ENCODE measurements at regions not wholly inside any gene's neighbourhood (a gene's known extent, or its start where the extent isn't known, plus 50 kb on each side); places are given as distances from the start of the nearest gene placed in this dataset.

GRCh38 chr6:122548820-122549219 is 61.4 kb upstream of the PKIB start:
- H3F3A ChIP-seq (ENCODE audit: control insufficient read depth, insufficient read depth), result no peaks in the 10 kb centered on the region
- H3K9me2 ChIP-seq (replicated peaks; ENCODE audit: control insufficient read depth, low read length), result no peaks in the 10 kb centered on the region
- no peaks in the 10 kb centered on the region for H3K9me3 ChIP-seq (ENCODE audit: control insufficient read depth, insufficient read depth, low read length)
- H3K27ac ChIP-seq (ENCODE audit: low read depth, low read length), result no peak overlapping the region
- no peak overlapping the region for H3K4me2 ChIP-seq (ENCODE audit: low read length)
- no peaks in the 10 kb centered on the region for H3K36me3 ChIP-seq (ENCODE audit: control insufficient read depth, low read length)
- TF ChIP-seq EZH2phosphoT487 (IDR thresholded peaks at IDR 0.05; ENCODE audit: borderline replicate concordance, low read length) (no peak), CTCF (IDR thresholded peaks at IDR 0.05; ENCODE audit: low read depth, low read length, poor library complexity, severe bottlenecking) (no peak)
- no peaks in the 10 kb centered on the region for H3K27me3 ChIP-seq (ENCODE audit: control insufficient read depth, low read length)
- H3K4me1 ChIP-seq (ENCODE audit: control insufficient read depth, low read length), result no peaks in the 10 kb centered on the region
- no peaks in the 10 kb centered on the region for H3K79me2 ChIP-seq (ENCODE audit: control insufficient read depth, low read length)
- H3K4me3 ChIP-seq (ENCODE audit: low read length), result no peak overlapping the region
- no peaks in the 10 kb centered on the region for H4K20me1 ChIP-seq (ENCODE audit: control insufficient read depth, insufficient read depth, low read depth, low read length)

DNA sequence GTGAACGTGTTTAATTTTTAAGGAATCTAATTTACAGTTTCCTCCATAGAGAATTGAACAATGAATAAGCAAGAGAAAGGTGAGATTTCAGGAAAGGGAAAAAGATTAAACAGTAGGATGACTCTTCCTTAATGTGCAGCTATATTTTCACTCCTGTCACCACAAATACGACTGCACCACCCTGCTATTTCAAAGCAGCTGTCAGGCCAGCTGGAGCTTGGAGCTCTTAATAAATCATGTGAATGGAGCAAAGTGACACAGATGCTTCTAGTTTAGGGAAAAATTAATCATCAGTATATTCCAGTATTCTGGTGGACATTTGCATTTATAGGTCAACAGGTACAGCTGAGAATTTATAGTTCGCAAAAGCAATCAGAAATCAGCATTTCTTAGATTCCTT is 56.5 kb upstream of the PKIB start:
- H3K9me3 ChIP-seq (ENCODE audit: control insufficient read depth, insufficient read depth, low read length), result no peaks in the 10 kb centered on the region
- H3K79me2 ChIP-seq (ENCODE audit: control insufficient read depth, low read length), result no peaks in the 10 kb centered on the region
- H4K20me1 ChIP-seq (ENCODE audit: control insufficient read depth, insufficient read depth, low read depth, low read length), result no peaks in the 10 kb centered on the region
- no peak overlapping the region for H3K27ac ChIP-seq (ENCODE audit: low read depth, low read length)
- H3K27me3 ChIP-seq (ENCODE audit: control insufficient read depth, low read length), result no peaks in the 10 kb centered on the region
- H3K36me3 ChIP-seq (ENCODE audit: control insufficient read depth, low read length), result no peaks in the 10 kb centered on the region
- H3K4me3 ChIP-seq (ENCODE audit: low read length), result no peak overlapping the region
- no peak for TF ChIP-seq EZH2phosphoT487 (IDR thresholded peaks at IDR 0.05; ENCODE audit: borderline replicate concordance, low read length)
- no peak for TF ChIP-seq CTCF (IDR thresholded peaks at IDR 0.05; ENCODE audit: low read depth, low read length, poor library complexity, severe bottlenecking)
- no peaks in the 10 kb centered on the region for H3F3A ChIP-seq (ENCODE audit: control insufficient read depth, insufficient read depth)
- no peaks in the 10 kb centered on the region for H3K9me2 ChIP-seq (replicated peaks; ENCODE audit: control insufficient read depth, low read length)
- no peak overlapping the region for H3K4me2 ChIP-seq (ENCODE audit: low read length)
- no peaks in the 10 kb centered on the region for H3K4me1 ChIP-seq (ENCODE audit: control insufficient read depth, low read length)

DNA sequence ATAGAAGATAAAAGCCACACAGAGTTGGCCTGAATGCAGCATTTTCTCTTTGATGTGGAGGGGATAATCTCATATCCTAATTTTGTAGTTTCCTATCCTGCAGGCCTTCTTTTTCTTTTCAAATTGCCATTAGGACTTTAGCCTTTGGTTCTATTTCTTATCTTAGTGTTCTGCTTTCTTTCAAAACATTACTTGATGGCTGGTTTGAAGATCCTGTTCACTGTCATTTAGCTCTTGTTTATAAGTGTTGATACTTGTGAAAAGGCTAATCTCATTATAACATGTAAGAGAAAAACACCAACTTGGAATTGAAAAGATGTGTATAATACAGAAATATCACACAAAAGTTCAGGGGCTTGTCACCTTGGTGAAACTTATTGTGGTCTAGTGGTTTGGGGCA is 54.6 kb upstream of the PKIB start:
- Histone ChIP-seq H3K9me2 (replicated peaks; ENCODE audit: control insufficient read depth, low read length) (no peaks in the 10 kb centered on the region), H3K27ac (ENCODE audit: low read depth, low read length) (no peak overlapping the region), H3K27me3 (ENCODE audit: control insufficient read depth, low read length) (no peaks in the 10 kb centered on the region), H3K79me2 (ENCODE audit: control insufficient read depth, low read length) (no peaks in the 10 kb centered on the region), H4K20me1 (ENCODE audit: control insufficient read depth, insufficient read depth, low read depth, low read length) (no peaks in the 10 kb centered on the region), H3K4me3 (ENCODE audit: low read length) (no peak overlapping the region), H3K4me1 (ENCODE audit: control insufficient read depth, low read length) (no peaks in the 10 kb centered on the region), H3K4me2 (ENCODE audit: low read length) (no peak overlapping the region), H3K9me3 (ENCODE audit: control insufficient read depth, insufficient read depth, low read length) (no peaks in the 10 kb centered on the region), H3F3A (ENCODE audit: control insufficient read depth, insufficient read depth) (no peaks in the 10 kb centered on the region), H3K36me3 (ENCODE audit: control insufficient read depth, low read length) (no peaks in the 10 kb centered on the region)
- TF ChIP-seq CTCF (IDR thresholded peaks at IDR 0.05; ENCODE audit: low read depth, low read length, poor library complexity, severe bottlenecking), result no peak
- TF ChIP-seq EZH2phosphoT487 (IDR thresholded peaks at IDR 0.05; ENCODE audit: borderline replicate concordance, low read length), result no peak

DNA sequence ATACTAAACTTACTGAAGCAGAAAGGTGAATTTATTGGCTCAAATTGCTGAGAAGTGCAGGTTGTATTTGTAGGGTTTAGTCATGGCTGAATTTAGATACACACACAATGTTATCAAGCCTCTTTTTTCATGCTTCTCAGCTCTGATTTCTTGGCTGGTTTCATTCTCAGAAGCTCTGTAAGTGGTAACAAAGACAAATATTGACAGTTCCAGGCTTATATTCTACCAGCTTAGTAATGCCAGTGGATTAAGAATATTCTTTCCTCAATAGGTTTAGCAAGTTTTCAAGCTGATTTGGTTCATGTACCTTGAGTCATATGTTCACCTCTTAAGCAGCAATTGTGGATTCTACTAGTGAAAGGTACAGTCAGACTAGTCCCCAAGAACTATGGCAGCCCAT is 52.1 kb upstream of the PKIB start:
- H3K4me3 ChIP-seq (ENCODE audit: low read length), result no peak overlapping the region
- H3K9me2 ChIP-seq (replicated peaks; ENCODE audit: control insufficient read depth, low read length), result no peaks in the 10 kb centered on the region
- TF ChIP-seq CTCF (IDR thresholded peaks at IDR 0.05; ENCODE audit: low read depth, low read length, poor library complexity, severe bottlenecking) (no peak), EZH2phosphoT487 (IDR thresholded peaks at IDR 0.05; ENCODE audit: borderline replicate concordance, low read length) (no peak)
- H3F3A ChIP-seq (ENCODE audit: control insufficient read depth, insufficient read depth), result no peaks in the 10 kb centered on the region
- no peaks in the 10 kb centered on the region for H3K79me2 ChIP-seq (ENCODE audit: control insufficient read depth, low read length)
- H3K36me3 ChIP-seq (ENCODE audit: control insufficient read depth, low read length), result no peaks in the 10 kb centered on the region
- no peaks in the 10 kb centered on the region for H3K9me3 ChIP-seq (ENCODE audit: control insufficient read depth, insufficient read depth, low read length)
- no peak overlapping the region for H3K27ac ChIP-seq (ENCODE audit: low read depth, low read length)
- H3K4me2 ChIP-seq (ENCODE audit: low read length), result no peak overlapping the region
- no peaks in the 10 kb centered on the region for H4K20me1 ChIP-seq (ENCODE audit: control insufficient read depth, insufficient read depth, low read depth, low read length)
- H3K27me3 ChIP-seq (ENCODE audit: control insufficient read depth, low read length), result no peaks in the 10 kb centered on the region
- H3K4me1 ChIP-seq (ENCODE audit: control insufficient read depth, low read length), result no peaks in the 10 kb centered on the region
